ENCODE measurements at regions not wholly inside any gene's neighbourhood (a gene's known extent, or its start where the extent isn't known, plus 50 kb on each side); places are given as distances from the start of the nearest gene placed in this dataset.

DNA sequence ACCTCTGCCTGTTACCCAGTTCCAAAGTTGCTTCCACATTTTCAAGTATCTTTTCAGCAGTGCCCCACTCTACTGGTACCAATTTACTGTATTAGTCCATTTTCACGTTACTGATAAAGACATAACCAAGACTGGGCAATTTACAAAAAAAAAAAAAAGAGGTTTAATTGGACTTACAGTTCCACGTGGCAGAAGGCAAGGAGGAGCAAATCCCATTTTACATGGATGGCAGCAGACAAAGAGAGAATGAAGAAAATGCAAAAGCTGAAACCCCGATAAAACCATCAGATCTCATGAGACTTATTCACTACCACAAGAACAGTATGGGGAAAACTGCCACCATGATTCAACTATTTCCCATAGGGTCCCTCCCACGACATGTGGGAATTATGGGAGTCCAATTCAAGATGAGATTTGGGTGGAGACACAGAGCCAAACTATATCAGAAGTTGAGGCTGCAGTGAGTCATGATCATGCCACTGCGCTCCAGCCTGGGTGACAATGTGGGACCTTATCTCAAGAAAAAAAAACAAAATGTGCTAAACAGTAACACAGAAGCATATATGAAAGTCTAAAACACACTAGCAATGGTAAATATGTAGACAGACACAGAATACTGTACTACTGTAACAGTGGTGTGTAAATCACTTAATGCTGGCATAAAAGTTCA is 190.3 kb upstream of the ZC3H12C start:
- TF ChIP-seq CTCF (IDR thresholded peaks at IDR 0.05) (no peak), POLR2A (IDR thresholded peaks at IDR 0.05) (no peak)
